GM21737 (cell line): ENCODE measurements at regions not wholly inside any gene's neighbourhood (a gene's known extent, or its start where the extent isn't known, plus 50 kb on each side); places are given as distances from the start of the nearest gene placed in this dataset.
"Not testable (repeated sequence)": the region's sequence is repeated elsewhere in the genome, so short reads cannot be mapped to it uniquely, and the experiment has no call there.

Experiments used
- ATAC-seq: cut with Tn5 transposase; IDR thresholded peaks from one replicate; pipeline ENCODE4 v1.9.1; 2021; ENCODE audit warnings: mild to moderate bottlenecking, moderate library complexity; ENCODE audit not compliant: unreplicated experiment

DNA sequence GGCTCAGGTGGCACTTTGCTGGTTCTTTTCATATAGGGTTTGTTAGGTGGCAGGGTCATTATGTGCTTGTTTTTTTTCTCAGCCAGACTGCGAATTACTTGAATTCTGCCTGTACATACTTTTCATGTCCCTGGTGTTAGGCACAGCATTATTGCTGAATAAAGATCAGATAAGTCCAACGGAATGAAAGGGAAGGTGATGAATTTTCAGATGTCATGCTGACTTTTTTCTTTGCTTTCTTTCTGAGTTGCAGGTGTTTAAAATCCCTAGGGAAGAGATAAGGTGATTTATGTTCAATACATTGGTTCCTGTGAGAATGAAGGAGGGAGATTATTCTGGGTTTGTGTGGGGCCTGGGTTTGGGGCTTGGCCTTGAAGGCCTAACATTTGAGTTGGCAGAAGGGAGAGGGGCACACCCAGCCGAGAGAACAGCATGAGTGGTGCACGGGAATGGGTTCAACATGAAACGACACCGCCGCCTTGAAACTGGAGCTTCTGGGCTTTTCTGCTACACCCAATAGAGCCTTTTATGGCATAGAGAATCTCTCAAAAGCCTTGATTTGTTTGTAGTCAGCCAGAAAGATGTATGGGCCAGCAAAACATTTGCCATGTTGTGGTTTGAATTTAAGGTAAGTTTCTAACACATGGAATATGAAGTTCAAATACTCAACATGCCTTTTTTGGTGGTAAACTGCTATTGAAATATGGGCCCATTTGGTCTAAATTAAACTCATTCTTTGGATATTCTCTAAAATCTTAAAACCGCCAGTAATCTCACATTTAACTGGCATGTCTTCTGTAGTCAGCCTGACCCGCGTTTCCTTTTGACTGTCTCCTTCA, 477.0 kb downstream of the PCNX1 start:
- ATAC-seq, result no peak

GRCh38 chr14:71387753-71388152, 480.5 kb downstream of the PCNX1 start:
- ATAC-seq, result no peak

- ATAC-seq, result no peak
Observed at GRCh38 chr14:71388336-71388735, 481.1 kb downstream of the PCNX1 start.

- ATAC-seq, result no peak
Observed at GRCh38 chr14:71388862-71389261, 481.6 kb downstream of the PCNX1 start.

DNA sequence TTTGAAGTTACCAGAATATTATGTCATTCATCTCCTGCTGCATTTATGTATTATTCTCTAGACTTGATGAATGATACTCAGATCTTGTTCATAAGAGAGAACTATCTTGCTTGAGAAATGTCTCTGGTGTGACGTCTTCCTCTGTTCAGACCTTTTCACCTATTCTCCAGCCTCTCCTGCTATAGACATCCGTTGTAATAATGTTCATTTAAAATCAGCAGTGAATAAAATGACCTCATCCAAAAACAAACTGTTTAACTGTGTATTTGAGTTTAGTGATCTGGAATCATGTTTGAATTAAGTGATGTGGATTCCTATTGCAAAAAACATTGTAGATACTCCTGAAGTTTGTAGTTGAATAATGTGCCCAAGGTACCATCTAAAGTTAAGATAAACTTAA, 487.1 kb downstream of the PCNX1 start:
- ATAC-seq, result no peak

- ATAC-seq, result no peak
Observed at GRCh38 chr14:71395151-71395604, 487.9 kb downstream of the PCNX1 start.

DNA sequence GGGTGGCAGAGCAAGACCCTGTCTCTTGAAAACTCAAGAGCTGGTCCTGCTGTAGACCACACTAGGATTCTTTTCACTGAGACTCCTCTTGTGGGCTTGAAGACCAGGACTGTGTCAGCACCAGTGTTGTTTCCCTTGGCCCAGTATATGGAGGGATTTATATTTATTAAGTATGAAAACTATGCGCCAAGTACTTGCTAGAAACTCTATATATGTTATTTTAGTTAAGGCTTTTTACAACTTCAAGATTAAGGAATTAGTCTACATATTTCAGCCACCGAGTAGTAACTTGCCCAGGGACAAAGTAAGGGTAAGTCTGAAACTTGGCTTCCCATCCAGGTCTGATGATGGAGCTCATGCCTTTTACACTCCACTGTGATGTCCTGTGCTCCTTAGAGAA, 488.4 kb downstream of the PCNX1 start:
- ATAC-seq, result no peak

DNA sequence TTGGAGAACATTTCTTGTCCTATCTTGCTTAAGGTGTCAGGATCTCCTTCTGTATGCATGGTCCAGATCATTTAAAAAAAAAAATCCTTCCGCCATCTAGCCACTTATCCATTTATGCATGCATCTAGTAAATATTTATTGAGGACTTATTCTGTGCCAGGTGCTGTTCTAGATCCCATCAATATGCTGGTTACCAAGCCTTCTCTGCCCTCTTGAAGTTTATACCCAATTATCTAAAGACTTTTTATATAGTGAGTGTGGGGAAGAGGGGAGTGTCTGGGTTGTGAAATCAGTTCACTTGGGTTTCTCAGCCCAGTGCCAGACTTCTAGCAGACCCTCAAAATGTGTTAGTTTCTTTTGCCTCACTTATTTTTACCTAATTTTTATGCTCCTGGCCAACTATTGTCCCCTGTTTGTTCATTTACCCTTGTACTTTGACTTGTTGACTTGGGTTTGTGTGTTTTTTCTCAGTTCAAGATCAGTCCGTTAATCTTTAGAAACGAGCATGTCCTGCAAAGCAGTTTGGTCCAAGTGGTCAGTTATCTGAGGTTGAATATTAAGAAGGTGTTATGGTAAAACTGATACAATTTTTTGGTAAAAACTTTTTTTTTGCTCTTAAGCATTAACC, 488.9 kb downstream of the PCNX1 start:
- ATAC-seq, result no peak

DNA sequence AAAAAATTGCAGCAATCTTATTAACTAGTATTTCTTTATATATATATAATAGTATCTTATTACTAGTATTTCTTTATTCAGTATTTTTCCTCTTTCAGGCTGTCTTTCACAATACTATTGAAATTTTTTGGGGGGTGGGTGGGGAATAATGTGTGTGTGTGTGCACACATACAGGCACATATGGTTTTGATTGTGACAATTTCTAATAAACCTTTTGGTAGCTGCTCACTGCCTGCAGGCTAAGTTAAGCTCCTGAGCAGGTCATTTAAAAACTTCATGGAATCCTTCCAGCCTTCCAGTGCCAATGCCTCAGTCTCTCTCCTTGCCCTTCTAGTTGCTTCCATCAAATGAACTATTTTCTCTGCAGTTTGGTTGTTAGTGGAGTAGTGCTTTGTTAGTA, 490.1 kb downstream of the PCNX1 start:
- ATAC-seq, result no peak

GRCh38 chr14:71398450-71398849, 491.2 kb downstream of the PCNX1 start:
- ATAC-seq, result peak; percentile 13

DNA sequence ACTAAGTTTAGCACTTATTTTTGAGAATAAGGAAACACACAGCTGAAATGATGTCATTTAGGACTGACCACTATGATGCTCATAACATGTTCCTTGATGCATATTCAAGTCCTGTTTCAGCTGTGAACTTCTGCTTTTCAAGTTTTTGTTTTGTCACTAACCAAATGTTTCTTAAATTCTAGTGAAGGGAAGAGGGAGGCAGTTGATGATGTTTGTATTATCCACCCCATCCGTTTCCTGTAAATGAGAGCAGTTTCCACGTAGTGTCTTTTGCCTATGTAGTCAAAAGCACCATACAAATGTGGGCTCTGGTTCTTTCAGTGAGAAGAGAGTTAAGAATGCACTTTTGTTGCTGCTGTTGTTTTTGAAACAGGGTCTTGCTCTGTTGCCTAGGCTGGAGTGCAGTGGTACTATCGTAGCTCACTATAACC, 491.8 kb downstream of the PCNX1 start:
- peak; percentile 74 for ATAC-seq

- ATAC-seq, result no peak
Observed at GRCh38 chr14:71400871-71401321, 493.6 kb downstream of the PCNX1 start.

- not testable (repeated sequence) for ATAC-seq
Observed at GRCh38 chr14:71402415-71402814, 495.2 kb downstream of the PCNX1 start.

GRCh38 chr14:71403656-71404055, 496.4 kb downstream of the PCNX1 start:
- no peak for ATAC-seq

- no peak for ATAC-seq
Observed at GRCh38 chr14:71405676-71406075, 498.4 kb downstream of the PCNX1 start.

GRCh38 chr14:71408362-71409030, 501.2 kb downstream of the PCNX1 start:
- ATAC-seq, result no peak

GRCh38 chr14:71410578-71411284, 503.5 kb downstream of the PCNX1 start:
- no peak for ATAC-seq

DNA sequence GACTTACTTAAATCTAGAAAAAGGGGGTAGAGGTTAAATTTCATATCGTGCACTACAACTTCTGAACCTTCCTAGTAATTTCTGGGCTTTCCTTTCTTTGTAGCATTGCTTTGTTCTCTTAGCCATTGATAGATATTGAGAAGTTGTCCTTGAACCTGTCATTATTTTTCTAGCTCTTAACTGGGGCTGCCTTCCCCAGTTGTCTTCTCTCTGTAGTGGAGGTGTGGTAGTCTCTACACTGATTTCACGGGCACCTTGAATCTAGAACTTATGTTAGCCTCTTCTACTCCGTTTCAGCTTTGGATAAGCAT, 504.0 kb downstream of the PCNX1 start:
- no peak for ATAC-seq

DNA sequence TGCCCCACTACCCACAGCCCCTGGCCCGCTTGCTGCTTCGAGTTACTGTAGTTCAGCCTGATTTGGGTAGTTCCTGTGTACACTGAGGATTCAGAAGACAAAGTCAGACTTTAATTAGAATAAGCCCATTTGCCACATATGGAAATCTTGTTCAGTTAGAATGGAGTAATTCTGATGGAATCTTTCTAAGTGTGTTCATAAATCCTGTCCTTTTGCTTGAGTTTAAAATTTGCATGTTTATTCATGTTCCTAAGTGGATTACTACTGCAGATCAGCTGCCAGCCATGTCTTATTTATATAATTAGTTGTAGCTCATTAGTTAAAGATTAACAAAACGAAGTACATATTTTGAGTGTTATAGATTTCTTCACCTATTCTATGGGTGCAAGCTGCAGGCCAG, 504.5 kb downstream of the PCNX1 start:
- no peak for ATAC-seq

DNA sequence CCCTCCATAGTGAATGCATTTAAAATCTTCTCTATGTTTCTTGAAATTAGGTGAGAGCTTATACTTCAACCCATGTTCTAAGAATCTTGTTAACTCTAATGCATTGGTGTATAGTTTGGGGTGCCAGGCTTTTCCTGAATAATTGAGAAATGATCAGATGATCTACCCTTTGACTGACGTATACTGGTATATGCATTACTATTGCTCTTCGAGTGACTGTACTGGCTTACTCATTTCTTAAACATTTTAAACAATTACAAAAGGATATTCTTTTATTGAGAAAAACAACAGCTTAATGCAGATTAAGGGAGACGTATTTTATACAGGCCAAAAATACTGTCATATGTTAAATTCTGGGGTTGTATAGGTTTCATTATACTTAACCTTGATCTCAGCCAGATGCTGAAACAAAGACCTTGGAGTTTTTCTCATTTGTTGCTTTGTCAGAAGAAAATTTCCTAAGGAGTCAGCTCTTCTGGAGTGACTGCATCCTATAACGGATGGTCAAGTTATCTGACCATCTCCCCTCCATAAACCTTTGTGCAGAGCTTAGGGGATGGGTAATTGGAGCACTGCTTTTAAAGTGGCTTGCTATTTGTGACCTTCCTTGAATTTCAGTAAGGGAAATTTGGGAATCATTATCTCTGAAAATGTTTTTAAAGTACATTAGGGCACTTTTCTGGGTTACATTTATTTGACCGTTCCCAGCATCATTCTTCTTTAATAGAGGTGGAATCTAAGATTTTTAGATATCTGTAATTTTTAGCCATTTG, 507.6 kb downstream of the PCNX1 start:
- no peak for ATAC-seq

DNA sequence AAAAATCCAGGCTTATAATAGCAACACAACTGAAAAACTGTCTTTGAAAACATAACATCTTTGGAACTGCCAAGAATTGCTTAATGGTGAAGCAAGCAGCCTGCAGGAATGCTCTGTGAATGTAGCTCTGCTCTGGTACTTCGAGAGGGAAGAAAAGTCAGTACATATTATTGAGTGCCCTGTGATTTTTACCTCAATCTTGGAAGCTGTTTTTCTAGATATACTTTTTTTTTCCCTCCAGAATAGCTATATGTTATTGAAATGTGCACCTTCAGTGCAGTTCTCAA, 508.1 kb downstream of the PCNX1 start:
- ATAC-seq, result no peak
